ENCODE measurements at regions not wholly inside any gene's neighbourhood (a gene's known extent, or its start where the extent isn't known, plus 50 kb on each side); places are given as distances from the start of the nearest gene placed in this dataset.

DNA sequence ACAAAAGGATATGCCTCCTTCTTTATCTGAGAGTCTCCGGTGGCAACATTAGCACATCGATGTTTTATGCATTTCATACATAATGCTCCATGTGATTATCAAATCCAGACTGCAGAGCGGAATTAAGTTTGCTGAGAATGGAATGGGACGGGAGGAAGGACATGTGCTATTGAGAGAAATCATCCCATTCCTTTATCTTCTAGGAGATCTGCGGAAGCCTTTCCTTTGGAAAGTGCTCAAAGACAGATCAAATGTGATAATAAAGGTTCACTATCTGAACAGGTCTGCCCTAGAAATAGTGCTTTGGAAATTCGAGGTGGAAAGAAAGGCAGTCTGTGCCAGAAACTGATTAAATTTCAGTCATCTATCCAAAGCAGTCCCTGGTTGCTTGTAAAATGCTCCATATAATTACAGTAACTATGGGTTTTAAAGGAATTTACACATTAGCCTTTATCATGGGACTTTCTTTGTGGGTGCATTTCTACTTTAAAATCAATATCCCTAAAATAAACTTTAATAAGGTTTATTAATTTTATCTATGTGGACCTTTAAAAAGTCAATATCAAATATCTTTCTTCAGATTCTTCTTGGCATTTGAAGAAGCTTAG is 473.5 kb upstream of the ADGRL2 start:
- intact Hi-C loops (cut with micrococcal nuclease), result no loop called here
- DNase-seq, result no peak
- no peak overlapping the region for H3K4me3 ChIP-seq (replicated peaks in 1 of 3; ENCODE audit: low read depth in 2 of 3, low read length in 3 of 3)
- H3K36me3 ChIP-seq (replicated peaks in 1 of 2; ENCODE audit: control insufficient read depth in 1 of 2, insufficient read depth in 2 of 2, low read length in 2 of 2), result no peaks in the 10 kb centered on the region
- Mint-ChIP-seq H3K27ac (no peak overlapping the region), H3K4me1 (no peaks in the 10 kb centered on the region), H3K36me3 (no peaks in the 10 kb centered on the region), H3K9me3 (peaks cover 0 to 2% (median 0%) of the 10 kb centered on the region in 7 donors), H3K4me3 (no peak overlapping the region), H3K27me3 (ENCODE audit: low read depth in 3 of 3) (no peaks in the 10 kb centered on the region)
- no peak overlapping the region for H2AFZ ChIP-seq (ENCODE audit: insufficient read depth, low read depth, low read length, poor library complexity, severe bottlenecking)
- H3K9ac ChIP-seq (ENCODE audit: insufficient read depth, low read length, poor library complexity, severe bottlenecking), result no peak overlapping the region
- no peaks in the 10 kb centered on the region for H3K79me2 ChIP-seq (ENCODE audit: insufficient read depth, low read length)
- H3K4me2 ChIP-seq (replicated peaks; ENCODE audit: extremely low read depth, low read length, poor library complexity, severe bottlenecking), result no peak overlapping the region
- H3K4me1 ChIP-seq (ENCODE audit: control insufficient read depth in 1 of 2, insufficient read depth in 2 of 2, low read length in 2 of 2), result no peaks in the 10 kb centered on the region
- H4K20me1 ChIP-seq (ENCODE audit: insufficient read depth, low read length), result no peaks in the 10 kb centered on the region
- no peaks in the 10 kb centered on the region for H3K27me3 ChIP-seq (ENCODE audit: control insufficient read depth in 2 of 2, insufficient read depth in 2 of 2, low read length in 2 of 2)
- no peak for TF ChIP-seq CTCF (IDR thresholded peaks at IDR 0.05)
- no CpG with 5 or more reads among the region's 6 CpGs for WGBS (ENCODE audit: insufficient coverage)
- no peak overlapping the region for H3K27ac ChIP-seq (ENCODE audit: low read depth in 1 of 2, low read length in 2 of 2)
- H3K9me3 ChIP-seq (replicated peaks in 1 of 2; ENCODE audit: control insufficient read depth in 1 of 2, insufficient read depth in 1 of 2, low read length in 2 of 2), result no peaks in the 10 kb centered on the region

GRCh38 chr1:81326212-81326611 is 474.5 kb upstream of the ADGRL2 start:
- Histone ChIP-seq H3K36me3 (replicated peaks in 1 of 2; ENCODE audit: control insufficient read depth in 1 of 2, insufficient read depth in 2 of 2, low read length in 2 of 2) (no peaks in the 10 kb centered on the region), H4K20me1 (ENCODE audit: insufficient read depth, low read length) (no peaks in the 10 kb centered on the region), H3K9ac (ENCODE audit: insufficient read depth, low read length, poor library complexity, severe bottlenecking) (no peak overlapping the region), H3K27me3 (ENCODE audit: control insufficient read depth in 2 of 2, insufficient read depth in 2 of 2, low read length in 2 of 2) (no peaks in the 10 kb centered on the region), H3K79me2 (ENCODE audit: insufficient read depth, low read length) (no peaks in the 10 kb centered on the region), H3K9me3 (replicated peaks in 1 of 2; ENCODE audit: control insufficient read depth in 1 of 2, insufficient read depth in 1 of 2, low read length in 2 of 2) (no peaks in the 10 kb centered on the region), H3K4me3 (replicated peaks in 1 of 3; ENCODE audit: low read depth in 2 of 3, low read length in 3 of 3) (no peak overlapping the region), H2AFZ (ENCODE audit: insufficient read depth, low read depth, low read length, poor library complexity, severe bottlenecking) (no peak overlapping the region), H3K4me1 (ENCODE audit: control insufficient read depth in 1 of 2, insufficient read depth in 2 of 2, low read length in 2 of 2) (no peaks in the 10 kb centered on the region), H3K27ac (ENCODE audit: low read depth in 1 of 2, low read length in 2 of 2) (no peak overlapping the region), H3K4me2 (replicated peaks; ENCODE audit: extremely low read depth, low read length, poor library complexity, severe bottlenecking) (no peak overlapping the region)
- H3K4me1 Mint-ChIP-seq, result no peaks in the 10 kb centered on the region
- H3K27ac Mint-ChIP-seq, result no peak overlapping the region
- TF ChIP-seq CTCF (IDR thresholded peaks at IDR 0.05), result no peak
- H3K4me3 Mint-ChIP-seq, result no peak overlapping the region
- H3K27me3 Mint-ChIP-seq (ENCODE audit: low read depth in 3 of 3), result no peaks in the 10 kb centered on the region
- DNase-seq, result no peak
- no peaks in the 10 kb centered on the region for H3K36me3 Mint-ChIP-seq
- peaks cover 0 to 2% (median 0%) of the 10 kb centered on the region in 7 donors for H3K9me3 Mint-ChIP-seq
- no CpG with 5 or more reads among the region's 3 CpGs for WGBS (ENCODE audit: insufficient coverage)
- intact Hi-C loops (cut with micrococcal nuclease), result no loop called here
